ENCODE measurements at regions not wholly inside any gene's neighbourhood (a gene's known extent, or its start where the extent isn't known, plus 50 kb on each side); places are given as distances from the start of the nearest gene placed in this dataset.

DNA sequence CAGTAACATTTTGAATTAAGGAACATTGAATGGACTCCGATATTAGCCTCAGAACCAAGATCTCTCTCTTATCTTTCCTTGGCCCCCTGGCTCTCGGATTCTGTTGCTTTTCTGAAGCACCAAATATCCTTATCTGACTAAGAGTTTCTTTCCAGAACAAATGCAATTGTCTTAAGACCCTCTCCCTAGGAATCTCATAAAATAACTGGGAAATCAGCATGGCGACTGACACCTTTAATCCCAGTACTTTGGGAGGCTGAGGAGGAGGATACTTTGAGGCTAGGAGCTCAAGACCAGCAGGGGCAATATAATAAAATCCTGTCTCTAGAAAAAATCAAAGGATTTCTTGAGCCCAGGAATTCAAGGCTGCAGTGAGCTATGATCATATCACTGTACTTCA lies 984.5 kb downstream of the HACE1 start:
- TF ChIP-seq ZNF484 (CRISPR knock-in tag; IDR thresholded peaks at IDR 0.05; ENCODE audit: borderline replicate concordance, low read depth) (no peak), CTCF (CRISPR knock-in tag; IDR thresholded peaks at IDR 0.05) (no peak), ZNF317 (CRISPR knock-in tag; IDR thresholded peaks at IDR 0.05) (no peak), NCOA2 (CRISPR knock-in tag; IDR thresholded peaks at IDR 0.05) (no peak), PBX3 (CRISPR knock-in tag; IDR thresholded peaks at IDR 0.05; ENCODE audit: borderline replicate concordance) (no peak), ZXDC (CRISPR knock-in tag; IDR thresholded peaks at IDR 0.05) (no peak), MAFG (CRISPR knock-in tag; IDR thresholded peaks at IDR 0.05) (no peak), PATZ1 (CRISPR knock-in tag; IDR thresholded peaks at IDR 0.05) (no peak), KLF11 (CRISPR knock-in tag; IDR thresholded peaks at IDR 0.05) (no peak), JDP2 (CRISPR knock-in tag; IDR thresholded peaks at IDR 0.05; ENCODE audit: borderline replicate concordance) (no peak)
- TF ChIP-seq, protein P1, sequence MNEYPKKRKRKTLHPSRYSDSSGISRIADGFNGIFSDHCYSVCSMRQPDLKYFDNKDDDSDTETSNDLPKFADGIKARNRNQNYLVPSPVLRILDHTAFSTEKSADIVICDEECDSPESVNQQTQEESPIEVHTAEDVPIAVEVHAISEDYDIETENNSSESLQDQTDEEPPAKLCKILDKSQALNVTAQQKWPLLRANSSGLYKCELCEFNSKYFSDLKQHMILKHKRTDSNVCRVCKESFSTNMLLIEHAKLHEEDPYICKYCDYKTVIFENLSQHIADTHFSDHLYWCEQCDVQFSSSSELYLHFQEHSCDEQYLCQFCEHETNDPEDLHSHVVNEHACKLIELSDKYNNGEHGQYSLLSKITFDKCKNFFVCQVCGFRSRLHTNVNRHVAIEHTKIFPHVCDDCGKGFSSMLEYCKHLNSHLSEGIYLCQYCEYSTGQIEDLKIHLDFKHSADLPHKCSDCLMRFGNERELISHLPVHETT (CRISPR knock-in tag; conservative IDR thresholded peaks at IDR 0.05), result no peak

Measured in HepG2 (cell line).